Astrocyte (in vitro differentiated cells and primary cell): ENCODE measurements at regions not wholly inside any gene's neighbourhood (a gene's known extent, or its start where the extent isn't known, plus 50 kb on each side); places are given as distances from the start of the nearest gene placed in this dataset.

ENCODE experiments used
- EZH2 ChIP-seq: IDR thresholded peaks from 2 replicates; pipeline ENCODE4 v1.6.1; 2012; ENCODE audit warnings: mild to moderate bottlenecking, low read length, inconsistent platforms; ENCODE audit not compliant: insufficient read depth
- TF ChIP-seq, protein P1 (sequence below): IDR thresholded peaks from 2 replicates; pipeline ENCODE4 v1.5.1; 2011; ENCODE audit warnings: low read depth, mild to moderate bottlenecking, inconsistent platforms, low read length, moderate library complexity; ENCODE audit not compliant: insufficient read depth

DNA sequence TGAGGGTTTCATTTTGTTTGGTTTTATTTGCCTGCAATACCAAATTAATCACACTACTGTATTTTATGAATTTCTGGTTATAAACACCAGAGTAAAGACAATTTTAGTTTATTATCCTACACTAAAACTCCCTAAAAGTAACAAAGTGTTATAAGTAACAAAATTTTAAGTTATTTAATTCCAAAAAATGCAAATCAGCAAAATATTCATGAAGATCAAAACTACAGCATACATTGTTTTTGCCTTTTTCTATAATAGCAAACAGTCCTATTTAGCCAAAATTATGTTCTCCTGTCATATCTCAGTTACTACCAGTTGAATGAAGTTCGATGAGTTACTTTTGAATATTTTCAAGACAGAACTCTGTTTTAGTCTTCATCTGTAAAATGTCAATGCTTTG lies 132.7 kb upstream of the CYLC2 start:
- TF ChIP-seq, protein P1, sequence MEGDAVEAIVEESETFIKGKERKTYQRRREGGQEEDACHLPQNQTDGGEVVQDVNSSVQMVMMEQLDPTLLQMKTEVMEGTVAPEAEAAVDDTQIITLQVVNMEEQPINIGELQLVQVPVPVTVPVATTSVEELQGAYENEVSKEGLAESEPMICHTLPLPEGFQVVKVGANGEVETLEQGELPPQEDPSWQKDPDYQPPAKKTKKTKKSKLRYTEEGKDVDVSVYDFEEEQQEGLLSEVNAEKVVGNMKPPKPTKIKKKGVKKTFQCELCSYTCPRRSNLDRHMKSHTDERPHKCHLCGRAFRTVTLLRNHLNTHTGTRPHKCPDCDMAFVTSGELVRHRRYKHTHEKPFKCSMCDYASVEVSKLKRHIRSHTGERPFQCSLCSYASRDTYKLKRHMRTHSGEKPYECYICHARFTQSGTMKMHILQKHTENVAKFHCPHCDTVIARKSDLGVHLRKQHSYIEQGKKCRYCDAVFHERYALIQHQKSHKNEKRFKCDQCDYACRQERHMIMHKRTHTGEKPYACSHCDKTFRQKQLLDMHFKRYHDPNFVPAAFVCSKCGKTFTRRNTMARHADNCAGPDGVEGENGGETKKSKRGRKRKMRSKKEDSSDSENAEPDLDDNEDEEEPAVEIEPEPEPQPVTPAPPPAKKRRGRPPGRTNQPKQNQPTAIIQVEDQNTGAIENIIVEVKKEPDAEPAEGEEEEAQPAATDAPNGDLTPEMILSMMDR = no peak
- no peak for TF ChIP-seq EZH2
